ENCODE measurements at regions not wholly inside any gene's neighbourhood (a gene's known extent, or its start where the extent isn't known, plus 50 kb on each side); places are given as distances from the start of the nearest gene placed in this dataset.

GRCh38 chr4:111014537-111014936, 391.7 kb upstream of the PITX2 start:
- Histone ChIP-seq H3K79me2 (ENCODE audit: insufficient read depth, low read depth, low read length) (no peaks in the 10 kb centered on the region), H2AFZ (ENCODE audit: low read length) (no peak overlapping the region), H3K4me2 (ENCODE audit: low read length) (no peak overlapping the region), H3K4me3 (ENCODE audit: low read depth, low read length, poor library complexity, severe bottlenecking) (no peak overlapping the region), H3K4me1 (ENCODE audit: insufficient read depth, low read length, poor library complexity, severe bottlenecking) (no peaks in the 10 kb centered on the region), H4K20me1 (ENCODE audit: insufficient read depth, low read length) (no peaks in the 10 kb centered on the region), H3K9me2 (ENCODE audit: insufficient read depth, low read length) (no peaks in the 10 kb centered on the region), H3K9me3 (ENCODE audit: low read length) (no peaks in the 10 kb centered on the region), H3K27ac (ENCODE audit: low read depth, low read length, poor library complexity, severe bottlenecking) (no peak overlapping the region), H3K36me3 (ENCODE audit: insufficient read depth, low read length) (no peaks in the 10 kb centered on the region)
- intact Hi-C loops (cut with micrococcal nuclease; ENCODE audit: unreplicated experiment): no loop called here
- no peak for TF ChIP-seq EZH2phosphoT487 (IDR thresholded peaks at IDR 0.05; ENCODE audit: borderline replicate concordance, low read depth, low read length)
- no peak for TF ChIP-seq CTCF (conservative IDR thresholded peaks at IDR 0.05; ENCODE audit: low read length)
- ChIA-PET POLR2A (no interaction called here), CTCF (ENCODE audit: unreplicated experiment) (no interaction called here)
- DNase-seq (ENCODE audit: low spot score): no peak
- no TSS peak for BruUV-seq (replicated peaks)

GRCh38 chr4:111016416-111016815, 393.5 kb upstream of the PITX2 start:
- Histone ChIP-seq H3K9me2 (ENCODE audit: insufficient read depth, low read length) (no peaks in the 10 kb centered on the region), H3K79me2 (ENCODE audit: insufficient read depth, low read depth, low read length) (no peaks in the 10 kb centered on the region), H3K27ac (ENCODE audit: low read depth, low read length, poor library complexity, severe bottlenecking) (no peak overlapping the region), H3K4me1 (ENCODE audit: insufficient read depth, low read length, poor library complexity, severe bottlenecking) (no peaks in the 10 kb centered on the region), H3K4me3 (ENCODE audit: low read depth, low read length, poor library complexity, severe bottlenecking) (no peak overlapping the region), H3K9me3 (ENCODE audit: low read length) (no peaks in the 10 kb centered on the region), H3K4me2 (ENCODE audit: low read length) (no peak overlapping the region), H4K20me1 (ENCODE audit: insufficient read depth, low read length) (no peaks in the 10 kb centered on the region), H3K36me3 (ENCODE audit: insufficient read depth, low read length) (no peaks in the 10 kb centered on the region), H2AFZ (ENCODE audit: low read length) (no peak overlapping the region)
- BruUV-seq (replicated peaks): no TSS peak
- DNase-seq (ENCODE audit: low spot score): no peak
- ChIA-PET POLR2A (interaction anchor here (0.5 to 0.9 kb wide), 2 partner anchors 19 to 606 kb away, joined by 3 read pairs; no protein-coding TSS in a partner anchor), CTCF (ENCODE audit: unreplicated experiment) (no interaction called here)
- intact Hi-C loops (cut with micrococcal nuclease; ENCODE audit: unreplicated experiment): no loop called here
- no peak for TF ChIP-seq CTCF (conservative IDR thresholded peaks at IDR 0.05; ENCODE audit: low read length)

- Histone ChIP-seq H3K4me1 (ENCODE audit: insufficient read depth, low read length, poor library complexity, severe bottlenecking) (no peaks in the 10 kb centered on the region), H2AFZ (ENCODE audit: low read length) (no peak overlapping the region), H3K27ac (ENCODE audit: low read depth, low read length, poor library complexity, severe bottlenecking) (no peak overlapping the region), H3K9me2 (ENCODE audit: insufficient read depth, low read length) (no peaks in the 10 kb centered on the region), H3K36me3 (ENCODE audit: insufficient read depth, low read length) (no peaks in the 10 kb centered on the region), H3K4me3 (ENCODE audit: low read depth, low read length, poor library complexity, severe bottlenecking) (no peak overlapping the region), H4K20me1 (ENCODE audit: insufficient read depth, low read length) (no peaks in the 10 kb centered on the region), H3K4me2 (ENCODE audit: low read length) (no peak overlapping the region), H3K9me3 (ENCODE audit: low read length) (no peaks in the 10 kb centered on the region), H3K79me2 (ENCODE audit: insufficient read depth, low read depth, low read length) (no peaks in the 10 kb centered on the region)
- ChIA-PET POLR2A (no interaction called here), CTCF (ENCODE audit: unreplicated experiment) (no interaction called here)
- DNase-seq (ENCODE audit: low spot score): no peak
- BruUV-seq (replicated peaks): no TSS peak
- TF ChIP-seq CTCF (conservative IDR thresholded peaks at IDR 0.05; ENCODE audit: low read length) (no peak), EZH2phosphoT487 (IDR thresholded peaks at IDR 0.05; ENCODE audit: borderline replicate concordance, low read depth, low read length) (no peak)
- intact Hi-C loops (cut with micrococcal nuclease; ENCODE audit: unreplicated experiment): no loop called here
Measured at GRCh38 chr4:111018216-111018615, 395.3 kb upstream of the PITX2 start.

All from OCI-LY7 (cell line).